Neuronal stem cell (in vitro differentiated cells): ENCODE measurements at regions not wholly inside any gene's neighbourhood (a gene's known extent, or its start where the extent isn't known, plus 50 kb on each side); places are given as distances from the start of the nearest gene placed in this dataset.

Experiments used
- DNase-seq: peaks from one replicate; pipeline ENCODE4 v3.0.0-alpha.2; 2013; ENCODE audit warnings: low spot score
- H2AFZ ChIP-seq: one replicate; pipeline ENCODE4 v1.6.1; 2013; ENCODE audit warnings: mild to moderate bottlenecking, low read length, inconsistent platforms
- H2AK5ac ChIP-seq: 2 replicates; pipeline ENCODE4 v1.6.1; 2013; ENCODE audit warnings: low read depth, mild to moderate bottlenecking, inconsistent platforms, low read length, moderate library complexity, mixed read lengths
- H2BK120ac ChIP-seq: 2 replicates; pipeline ENCODE4 v1.6.1; 2013; ENCODE audit warnings: low read depth, mild to moderate bottlenecking, inconsistent platforms, low read length, moderate library complexity, mixed read lengths
- H2BK12ac ChIP-seq: one replicate; pipeline ENCODE4 v1.6.1; 2013; ENCODE audit warnings: low read length, inconsistent platforms
- H2BK15ac ChIP-seq: 2 replicates; pipeline ENCODE4 v1.6.1; 2013; ENCODE audit warnings: mild to moderate bottlenecking, low read length, inconsistent platforms, mixed read lengths
- H2BK5ac ChIP-seq: one replicate; pipeline ENCODE4 v1.6.1; 2013; ENCODE audit warnings: inconsistent platforms, mild to moderate bottlenecking, low read length, moderate library complexity
- H3K14ac ChIP-seq: one replicate; pipeline ENCODE4 v1.6.1; 2013; ENCODE audit warnings: low read length, inconsistent platforms
- H3K18ac ChIP-seq: 2 replicates; pipeline ENCODE4 v1.6.1; 2013; ENCODE audit warnings: low read length, inconsistent platforms
- H3K23ac ChIP-seq: 2 replicates; pipeline ENCODE4 v1.6.1; 2013; ENCODE audit warnings: low read depth, mild to moderate bottlenecking, mixed read lengths, low read length, inconsistent platforms; ENCODE audit not compliant: poor library complexity
- H3K27ac ChIP-seq: replicated peaks from 3 replicates; pipeline ENCODE4 v1.5.1; 2013; ENCODE audit warnings: low read length, inconsistent platforms
- H3K27me3 ChIP-seq, 3 experiments: 2 replicates each; pipeline ENCODE4 v1.6.1; 2013; ENCODE audit warnings: low read length in 3 of 3, mild to moderate bottlenecking in 2 of 3, inconsistent platforms in 1 of 3, low read depth in 1 of 3, mixed read lengths in 1 of 3, moderate library complexity in 1 of 3; ENCODE audit not compliant: control insufficient read depth in 3 of 3, insufficient read depth in 3 of 3
- H3K36me3 ChIP-seq, 2 donors: replicated peaks in 1 of 2; 2 replicates each; pipeline ENCODE4 v1.6.1; 2013; ENCODE audit warnings: low read length in 2 of 2; ENCODE audit not compliant: control insufficient read depth in 2 of 2, insufficient read depth in 2 of 2
- H3K4ac ChIP-seq: 2 replicates; pipeline ENCODE4 v1.6.1; 2013; ENCODE audit warnings: inconsistent platforms, mild to moderate bottlenecking, low read length, moderate library complexity
- H3K4me1 ChIP-seq, 2 donors: 1 replicate in 1 of 2; 2 replicates in 1 of 2; pipeline ENCODE4 v1.6.1; 2013; ENCODE audit warnings: low read length in 2 of 2, low read depth in 1 of 2; ENCODE audit not compliant: control insufficient read depth in 2 of 2, insufficient read depth in 1 of 2
- H3K4me2 ChIP-seq: one replicate; pipeline ENCODE4 v1.6.1; 2013; ENCODE audit warnings: mild to moderate bottlenecking, low read length, inconsistent platforms; ENCODE audit not compliant: insufficient read depth, poor library complexity, severe bottlenecking
- H3K4me3 ChIP-seq, 2 donors: 2 replicates each; pipeline ENCODE4 v1.5.1; 2013; ENCODE audit warnings: low read length in 2 of 2, mild to moderate bottlenecking in 2 of 2, inconsistent platforms in 1 of 2, moderate library complexity in 1 of 2
- H3K79me1 ChIP-seq: one replicate; pipeline ENCODE4 v1.6.1; 2013; ENCODE audit warnings: low read depth, mild to moderate bottlenecking, inconsistent platforms, low read length, moderate library complexity
- H3K9ac ChIP-seq: one replicate; pipeline ENCODE4 v1.6.1; 2013; ENCODE audit warnings: mild to moderate bottlenecking, low read depth, low read length, inconsistent platforms; ENCODE audit not compliant: poor library complexity
- H3K9me3 ChIP-seq, 2 donors: replicated peaks in 1 of 2; 2 replicates each; pipeline versions ENCODE3 to v1.6.1; 2013; ENCODE audit warnings: low read length in 2 of 2, mild to moderate bottlenecking in 2 of 2, inconsistent platforms in 1 of 2, low read depth in 1 of 2, mixed read lengths in 1 of 2, moderate library complexity in 1 of 2; ENCODE audit not compliant: control insufficient read depth in 2 of 2, insufficient read depth in 1 of 2
- H4K8ac ChIP-seq: one replicate; pipeline ENCODE4 v1.6.1; 2013; ENCODE audit warnings: low read depth, mild to moderate bottlenecking, inconsistent platforms, low read length, moderate library complexity
- H4K91ac ChIP-seq: one replicate; pipeline ENCODE4 v1.6.1; 2013; ENCODE audit warnings: low read length, low read depth, mild to moderate bottlenecking, inconsistent platforms; ENCODE audit not compliant: poor library complexity
- WGBS, 2 donors: extraction: QIAGEN DNeasy Blood & Tissue Kit; methylation state at CpG; one replicate each; pipeline ENCODE4 v1.1.7; 2013; ENCODE audit warnings: missing lambda C conversion rate in 2 of 2, mixed read lengths in 1 of 2; ENCODE audit not compliant: insufficient read length in 2 of 2, insufficient replicate concordance in 1 of 2; ENCODE audit errors: extremely low coverage in 2 of 2; 5-methylcytosine and 5-hydroxymethylcytosine counted together

GRCh38 chr6:153215242-153215641 is 84.2 kb upstream of the RGS17 start:
- H2BK15ac ChIP-seq: no peak overlapping the region
- H2AFZ ChIP-seq: no peak overlapping the region
- no peak overlapping the region for H3K9ac ChIP-seq
- H3K14ac ChIP-seq: no peak overlapping the region
- no peaks in the 10 kb centered on the region for H3K4me1 ChIP-seq
- H2BK5ac ChIP-seq: no peak overlapping the region
- no peaks in the 10 kb centered on the region for H3K27me3 ChIP-seq
- no peak for DNase-seq
- H4K8ac ChIP-seq: no peak overlapping the region
- no peaks in the 10 kb centered on the region for H3K79me1 ChIP-seq
- no peak overlapping the region for H3K23ac ChIP-seq
- no peak overlapping the region for H3K4me3 ChIP-seq
- H4K91ac ChIP-seq: no peak overlapping the region
- WGBS, 2 donors: no CpG with 5 or more reads among the region's 5 CpGs
- no peak overlapping the region for H2BK120ac ChIP-seq
- H3K27ac ChIP-seq: no peak overlapping the region
- H3K18ac ChIP-seq: no peak overlapping the region
- no peak overlapping the region for H3K4me2 ChIP-seq
- no peak overlapping the region for H3K4ac ChIP-seq
- H2BK12ac ChIP-seq: no peak overlapping the region
- no peak overlapping the region for H2AK5ac ChIP-seq
- no peaks in the 10 kb centered on the region for H3K9me3 ChIP-seq
- no peaks in the 10 kb centered on the region for H3K36me3 ChIP-seq

GRCh38 chr6:153214436-153214835 is 83.4 kb upstream of the RGS17 start:
- H2BK120ac ChIP-seq: no peak overlapping the region
- no peak overlapping the region for H3K4ac ChIP-seq
- H2BK15ac ChIP-seq: no peak overlapping the region
- no peak overlapping the region for H2AK5ac ChIP-seq
- H3K4me3 ChIP-seq: no peak overlapping the region
- WGBS, 2 donors: no CpG with 5 or more reads among the region's 1 CpG
- H2BK5ac ChIP-seq: no peak overlapping the region
- H3K27ac ChIP-seq: no peak overlapping the region
- no peak overlapping the region for H4K8ac ChIP-seq
- no peak overlapping the region for H2BK12ac ChIP-seq
- no peak overlapping the region for H4K91ac ChIP-seq
- no peak overlapping the region for H3K4me2 ChIP-seq
- no peak for DNase-seq
- no peaks in the 10 kb centered on the region for H3K27me3 ChIP-seq
- no peaks in the 10 kb centered on the region for H3K36me3 ChIP-seq
- H3K9ac ChIP-seq: no peak overlapping the region
- H3K79me1 ChIP-seq: no peaks in the 10 kb centered on the region
- H3K18ac ChIP-seq: no peak overlapping the region
- H3K9me3 ChIP-seq: no peaks in the 10 kb centered on the region
- H2AFZ ChIP-seq: no peak overlapping the region
- H3K4me1 ChIP-seq: no peaks in the 10 kb centered on the region
- no peak overlapping the region for H3K23ac ChIP-seq
- H3K14ac ChIP-seq: no peak overlapping the region

- no peak for DNase-seq
- Histone ChIP-seq H3K27ac (no peak overlapping the region), H3K4me3 (no peak overlapping the region)
These were observed 79.0 kb upstream of the RGS17 start for GRCh38 chr6:153210083-153210482.

GRCh38 chr6:153208706-153209105 is 77.6 kb upstream of the RGS17 start:
- H3K9ac ChIP-seq: no peak overlapping the region
- no peak overlapping the region for H3K4me2 ChIP-seq
- H3K4ac ChIP-seq: no peak overlapping the region
- no peaks in the 10 kb centered on the region for H3K4me1 ChIP-seq
- no CpG with 5 or more reads among the region's 8 CpGs for WGBS, 2 donors
- H4K8ac ChIP-seq: no peak overlapping the region
- no peaks in the 10 kb centered on the region for H3K27me3 ChIP-seq
- no peak for DNase-seq
- no peak overlapping the region for H3K27ac ChIP-seq
- H2BK5ac ChIP-seq: no peak overlapping the region
- H4K91ac ChIP-seq: no peak overlapping the region
- no peak overlapping the region for H3K18ac ChIP-seq
- H3K36me3 ChIP-seq: no peaks in the 10 kb centered on the region
- no peak overlapping the region for H2BK12ac ChIP-seq
- no peak overlapping the region for H2BK120ac ChIP-seq
- no peak overlapping the region for H2BK15ac ChIP-seq
- H2AFZ ChIP-seq: no peak overlapping the region
- H3K79me1 ChIP-seq: no peaks in the 10 kb centered on the region
- H3K9me3 ChIP-seq: no peaks in the 10 kb centered on the region
- H3K14ac ChIP-seq: no peak overlapping the region
- H3K4me3 ChIP-seq: no peak overlapping the region
- no peak overlapping the region for H3K23ac ChIP-seq
- no peak overlapping the region for H2AK5ac ChIP-seq

More at GRCh38 chr6:153210083-153210482, 79.0 kb upstream of the RGS17 start:
- no peak overlapping the region for H4K8ac ChIP-seq
- H3K9me3 ChIP-seq: no peaks in the 10 kb centered on the region
- no peaks in the 10 kb centered on the region for H3K36me3 ChIP-seq
- H3K4me1 ChIP-seq: no peaks in the 10 kb centered on the region
- H3K18ac ChIP-seq: no peak overlapping the region
- no peak overlapping the region for H2BK5ac ChIP-seq
- H2AK5ac ChIP-seq: no peak overlapping the region
- no peaks in the 10 kb centered on the region for H3K79me1 ChIP-seq
- no peaks in the 10 kb centered on the region for H3K27me3 ChIP-seq
- no peak overlapping the region for H3K4me2 ChIP-seq
- no peak overlapping the region for H4K91ac ChIP-seq
- H3K23ac ChIP-seq: no peak overlapping the region
- no peak overlapping the region for H3K9ac ChIP-seq
- no CpG with 5 or more reads among the region's 5 CpGs for WGBS, 2 donors
- H2BK15ac ChIP-seq: no peak overlapping the region
- no peak overlapping the region for H3K14ac ChIP-seq
- no peak overlapping the region for H2AFZ ChIP-seq
- H3K4ac ChIP-seq: no peak overlapping the region
- H2BK120ac ChIP-seq: no peak overlapping the region
- H2BK12ac ChIP-seq: no peak overlapping the region
